ENCODE measurements at regions not wholly inside any gene's neighbourhood (a gene's known extent, or its start where the extent isn't known, plus 50 kb on each side); places are given as distances from the start of the nearest gene placed in this dataset.
A peak's percentile ranks its signal among the peaks of the same experiment; 100 is the strongest.

DNA sequence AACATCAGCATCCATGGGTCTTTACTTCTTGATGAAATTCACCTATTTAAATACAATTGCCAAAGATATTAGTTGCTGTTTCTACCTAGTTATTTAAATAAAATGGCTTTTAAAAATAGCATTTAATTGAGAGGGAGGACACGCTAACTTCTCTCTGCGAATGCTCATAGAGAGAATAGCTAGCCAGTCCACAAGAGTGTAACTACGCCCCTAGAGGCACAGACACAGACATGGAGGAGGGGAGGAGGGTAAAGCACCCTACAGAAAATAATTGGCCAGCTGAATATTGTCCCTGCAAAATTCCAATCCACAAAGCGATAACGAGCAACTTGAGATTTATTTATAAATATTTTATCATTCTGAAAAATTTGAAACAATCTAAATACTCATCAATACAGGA lies 97.0 kb upstream of the PAPOLG start:
- TF ChIP-seq, protein P1, sequence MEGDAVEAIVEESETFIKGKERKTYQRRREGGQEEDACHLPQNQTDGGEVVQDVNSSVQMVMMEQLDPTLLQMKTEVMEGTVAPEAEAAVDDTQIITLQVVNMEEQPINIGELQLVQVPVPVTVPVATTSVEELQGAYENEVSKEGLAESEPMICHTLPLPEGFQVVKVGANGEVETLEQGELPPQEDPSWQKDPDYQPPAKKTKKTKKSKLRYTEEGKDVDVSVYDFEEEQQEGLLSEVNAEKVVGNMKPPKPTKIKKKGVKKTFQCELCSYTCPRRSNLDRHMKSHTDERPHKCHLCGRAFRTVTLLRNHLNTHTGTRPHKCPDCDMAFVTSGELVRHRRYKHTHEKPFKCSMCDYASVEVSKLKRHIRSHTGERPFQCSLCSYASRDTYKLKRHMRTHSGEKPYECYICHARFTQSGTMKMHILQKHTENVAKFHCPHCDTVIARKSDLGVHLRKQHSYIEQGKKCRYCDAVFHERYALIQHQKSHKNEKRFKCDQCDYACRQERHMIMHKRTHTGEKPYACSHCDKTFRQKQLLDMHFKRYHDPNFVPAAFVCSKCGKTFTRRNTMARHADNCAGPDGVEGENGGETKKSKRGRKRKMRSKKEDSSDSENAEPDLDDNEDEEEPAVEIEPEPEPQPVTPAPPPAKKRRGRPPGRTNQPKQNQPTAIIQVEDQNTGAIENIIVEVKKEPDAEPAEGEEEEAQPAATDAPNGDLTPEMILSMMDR (conservative IDR thresholded peaks at IDR 0.05), result peak; percentile 37
- no peak for TF ChIP-seq ZFX (IDR thresholded peaks at IDR 0.05)
